ENCODE measurements at regions not wholly inside any gene's neighbourhood (a gene's known extent, or its start where the extent isn't known, plus 50 kb on each side); places are given as distances from the start of the nearest gene placed in this dataset.

GRCh38 chr4:158079661-158080060, 93.2 kb downstream of the GASK1B start:
- TF ChIP-seq CTCF (IDR thresholded peaks at IDR 0.05): no peak
- Histone ChIP-seq H3K27me3 (replicated peaks; ENCODE audit: insufficient read depth) (no peaks in the 10 kb centered on the region), H3K4me1 (ENCODE audit: control insufficient read depth in 1 of 2, low read depth in 2 of 2) (no peaks in the 10 kb centered on the region), H3K4me3 (no peak overlapping the region), H3K9me3 (peaks cover 3% of the 10 kb centered on the region), H3K27ac (no peak overlapping the region), H3K36me3 (no peaks in the 10 kb centered on the region)
- DNase-seq (ENCODE audit: low spot score): no peak
- no peak for ATAC-seq (ENCODE audit: insufficient number of reproducible peaks, low FRiP score, low read depth)

GRCh38 chr4:158077835-158078234, 95.0 kb downstream of the GASK1B start:
- no peaks in the 10 kb centered on the region for H3K27me3 ChIP-seq (replicated peaks; ENCODE audit: insufficient read depth)
- H3K36me3 ChIP-seq: no peaks in the 10 kb centered on the region
- no peak overlapping the region for H3K27ac ChIP-seq
- H3K4me1 ChIP-seq (ENCODE audit: control insufficient read depth in 1 of 2, low read depth in 2 of 2): no peaks in the 10 kb centered on the region
- H3K4me3 ChIP-seq: no peak overlapping the region
- no peak for ATAC-seq (ENCODE audit: insufficient number of reproducible peaks, low FRiP score, low read depth)
- DNase-seq (ENCODE audit: low spot score): no peak
- no peak for TF ChIP-seq CTCF (IDR thresholded peaks at IDR 0.05)
- peaks cover under 1% of the 10 kb centered on the region for H3K9me3 ChIP-seq

- no peak for TF ChIP-seq CTCF (IDR thresholded peaks at IDR 0.05)
- Histone ChIP-seq H3K36me3 (no peaks in the 10 kb centered on the region), H3K4me1 (ENCODE audit: control insufficient read depth in 1 of 2, low read depth in 2 of 2) (no peaks in the 10 kb centered on the region), H3K9me3 (no peaks in the 10 kb centered on the region), H3K27me3 (replicated peaks; ENCODE audit: insufficient read depth) (no peaks in the 10 kb centered on the region), H3K4me3 (no peak overlapping the region), H3K27ac (no peak overlapping the region)
- ATAC-seq (ENCODE audit: insufficient number of reproducible peaks, low FRiP score, low read depth) (no peak), DNase-seq (ENCODE audit: low spot score) (no peak)
Measured at GRCh38 chr4:158074851-158075250, 98.0 kb downstream of the GASK1B start.

- no peak for TF ChIP-seq CTCF (IDR thresholded peaks at IDR 0.05)
- H3K27ac ChIP-seq: no peak overlapping the region
- peaks cover 5 to 10% of the 10 kb centered on the region in 2 donors for H3K4me1 ChIP-seq (ENCODE audit: control insufficient read depth in 1 of 2, low read depth in 2 of 2)
- H3K36me3 ChIP-seq: no peaks in the 10 kb centered on the region
- H3K27me3 ChIP-seq (replicated peaks; ENCODE audit: insufficient read depth): no peaks in the 10 kb centered on the region
- DNase-seq (ENCODE audit: low spot score) (no peak), ATAC-seq (ENCODE audit: insufficient number of reproducible peaks, low FRiP score, low read depth) (no peak)
- H3K9me3 ChIP-seq: no peaks in the 10 kb centered on the region
- no peak overlapping the region for H3K4me3 ChIP-seq
Measured at GRCh38 chr4:158071931-158072330, 100.9 kb downstream of the GASK1B start.

- Histone ChIP-seq H3K27me3 (replicated peaks; ENCODE audit: insufficient read depth) (no peaks in the 10 kb centered on the region), H3K36me3 (no peaks in the 10 kb centered on the region), H3K27ac (no peak overlapping the region), H3K9me3 (no peaks in the 10 kb centered on the region), H3K4me3 (no peak overlapping the region), H3K4me1 (ENCODE audit: control insufficient read depth in 1 of 2, low read depth in 2 of 2) (peaks cover 5 to 10% of the 10 kb centered on the region in 2 donors)
- TF ChIP-seq CTCF (IDR thresholded peaks at IDR 0.05): no peak
- ATAC-seq (ENCODE audit: insufficient number of reproducible peaks, low FRiP score, low read depth) (no peak), DNase-seq (ENCODE audit: low spot score) (no peak)
Measured at GRCh38 chr4:158068068-158068467, 104.8 kb downstream of the GASK1B start.

All from thoracic aorta (tissue), 2 donors.